ENCODE measurements at regions not wholly inside any gene's neighbourhood (a gene's known extent, or its start where the extent isn't known, plus 50 kb on each side); places are given as distances from the start of the nearest gene placed in this dataset.

- H3K27ac ChIP-seq = no peak overlapping the region
- peaks cover 0 to 7% (median 0%) of the 10 kb centered on the region in 7 donors for H3K27me3 ChIP-seq (replicated peaks in 1 of 7)
- intact Hi-C loops (cut with DNase I; ENCODE audit: low total_unique reads) = no loop called here
- no peaks in the 10 kb centered on the region for H3K36me3 ChIP-seq
- WGBS, 5 donors = 86 to 92% (median 88%) methylated on average over 4 of the region's 4 CpGs
- no peaks in the 10 kb centered on the region for H3K4me1 ChIP-seq
- DNase-seq = no peak
- TF ChIP-seq POLR2AphosphoS5 (IDR thresholded peaks at IDR 0.05) = no peak
- TF ChIP-seq CTCF (IDR thresholded peaks at IDR 0.05 in 8 of 11, conservative IDR thresholded peaks at IDR 0.05 in 3 of 11) = no peak
- no peaks in the 10 kb centered on the region for H3K9me3 ChIP-seq
- H3K4me3 ChIP-seq = no peak overlapping the region
Measured at GRCh38 chr2:16225545-16225944, 285.2 kb downstream of the MYCN start.

GRCh38 chr2:16225071-16225470 is 284.7 kb downstream of the MYCN start:
- TF ChIP-seq CTCF (IDR thresholded peaks at IDR 0.05 in 8 of 11, conservative IDR thresholded peaks at IDR 0.05 in 3 of 11) = no peak
- no peak for TF ChIP-seq POLR2AphosphoS5 (IDR thresholded peaks at IDR 0.05)
- no peak for TF ChIP-seq POLR2A (IDR thresholded peaks at IDR 0.05)
- WGBS, 5 donors = 72 to 84% (median 75%) methylated on average over 5 to 6 of the region's 6 CpGs
- Histone ChIP-seq H3K4me3 (no peak overlapping the region), H3K27me3 (replicated peaks in 1 of 7) (peaks cover 0 to 7% (median 0%) of the 10 kb centered on the region in 7 donors), H3K36me3 (no peaks in the 10 kb centered on the region), H3K27ac (no peak overlapping the region), H3K9me3 (no peaks in the 10 kb centered on the region), H3K4me1 (no peaks in the 10 kb centered on the region)
- intact Hi-C loops (cut with DNase I; ENCODE audit: low total_unique reads) = no loop called here
- DNase-seq = no peak

- H3K27me3 ChIP-seq (replicated peaks in 1 of 7) = peaks cover 0 to 7% (median 0%) of the 10 kb centered on the region in 7 donors
- no peak overlapping the region for H3K4me3 ChIP-seq
- no peaks in the 10 kb centered on the region for H3K4me1 ChIP-seq
- intact Hi-C loops (cut with DNase I; ENCODE audit: low total_unique reads) = no loop called here
- no peak for DNase-seq
- no peaks in the 10 kb centered on the region for H3K36me3 ChIP-seq
- WGBS, 5 donors = 78 to 84% (median 83%) methylated on average over 13 to 14 of the region's 14 CpGs
- TF ChIP-seq POLR2A (IDR thresholded peaks at IDR 0.05) (no peak), POLR2AphosphoS5 (IDR thresholded peaks at IDR 0.05) (no peak), CTCF (IDR thresholded peaks at IDR 0.05 in 8 of 11, conservative IDR thresholded peaks at IDR 0.05 in 3 of 11) (no peak)
- no peak overlapping the region for H3K27ac ChIP-seq
- H3K9me3 ChIP-seq = no peaks in the 10 kb centered on the region
Measured at GRCh38 chr2:16224298-16225045, 284.1 kb downstream of the MYCN start.

- WGBS, 5 donors = 80 to 90% (median 81%) methylated on average over 3 of the region's 3 CpGs
- no peak for DNase-seq
- no peaks in the 10 kb centered on the region for H3K4me1 ChIP-seq
Measured at GRCh38 chr2:16223841-16224177, 283.5 kb downstream of the MYCN start.

More at GRCh38 chr2:16223841-16224177, 283.5 kb downstream of the MYCN start:
- Histone ChIP-seq H3K36me3 (no peaks in the 10 kb centered on the region), H3K4me3 (no peak overlapping the region), H3K27ac (no peak overlapping the region), H3K27me3 (replicated peaks in 1 of 7) (peaks cover 0 to 7% (median 0%) of the 10 kb centered on the region in 7 donors), H3K9me3 (no peaks in the 10 kb centered on the region)
- TF ChIP-seq CTCF (IDR thresholded peaks at IDR 0.05 in 8 of 11, conservative IDR thresholded peaks at IDR 0.05 in 3 of 11) = no peak
- intact Hi-C loops (cut with DNase I; ENCODE audit: low total_unique reads) = no loop called here
